Inflammatory macrophage treated with lipopolysaccharide for 1 hour (primary cell): ENCODE measurements at regions not wholly inside any gene's neighbourhood (a gene's known extent, or its start where the extent isn't known, plus 50 kb on each side); places are given as distances from the start of the nearest gene placed in this dataset.

ENCODE experiments used
- DNase-seq, 2 donors: peaks; one replicate each; pipeline ENCODE4 v3.0.0-alpha.2; 2020 to 2022

DNA sequence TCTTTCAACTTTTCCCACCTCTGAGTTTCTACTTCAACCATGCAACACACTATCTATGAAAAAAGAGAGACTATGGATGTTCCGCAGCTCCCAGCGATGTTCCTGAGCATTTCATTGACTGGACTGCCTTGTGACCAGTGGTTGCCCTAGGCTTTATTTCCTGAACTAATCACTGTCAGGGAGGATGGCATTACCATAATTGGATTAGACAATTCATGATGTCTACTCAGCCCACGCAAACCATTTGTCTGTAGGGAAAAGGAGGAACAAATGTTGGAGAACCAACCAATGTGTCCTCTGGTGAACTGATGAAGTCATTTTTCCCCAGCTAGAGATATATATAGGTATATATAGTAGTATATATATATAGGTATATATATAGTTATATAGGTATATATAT lies 229.3 kb upstream of the MCTP2 start:
- peak; percentile 16 to 19 for DNase-seq

DNA sequence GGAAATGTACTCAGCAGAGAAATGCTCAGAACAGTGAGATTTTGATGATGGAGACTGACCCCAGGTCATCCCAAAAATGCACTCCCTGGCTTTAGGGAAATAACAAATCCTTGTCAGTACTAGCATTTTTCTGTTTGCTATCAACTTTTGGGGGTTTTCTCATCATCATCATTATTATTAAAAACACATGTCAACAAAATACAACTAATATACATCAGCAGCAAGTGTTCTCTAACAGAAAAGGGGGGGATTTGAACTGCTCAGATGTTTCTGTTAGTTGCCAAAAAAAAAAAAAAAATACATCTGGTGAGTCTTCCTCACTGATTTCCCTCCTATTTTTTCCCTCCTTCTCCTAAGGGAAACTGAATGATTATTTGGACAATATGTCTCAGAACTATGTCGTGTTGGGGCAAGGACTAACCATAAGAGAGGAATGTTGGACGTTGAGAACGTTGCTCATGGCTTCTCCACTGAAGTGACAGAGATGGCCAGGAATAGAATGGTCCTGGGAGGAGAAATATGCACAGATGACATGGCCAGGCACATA lies 230.0 kb upstream of the MCTP2 start:
- DNase-seq = no peak

DNA sequence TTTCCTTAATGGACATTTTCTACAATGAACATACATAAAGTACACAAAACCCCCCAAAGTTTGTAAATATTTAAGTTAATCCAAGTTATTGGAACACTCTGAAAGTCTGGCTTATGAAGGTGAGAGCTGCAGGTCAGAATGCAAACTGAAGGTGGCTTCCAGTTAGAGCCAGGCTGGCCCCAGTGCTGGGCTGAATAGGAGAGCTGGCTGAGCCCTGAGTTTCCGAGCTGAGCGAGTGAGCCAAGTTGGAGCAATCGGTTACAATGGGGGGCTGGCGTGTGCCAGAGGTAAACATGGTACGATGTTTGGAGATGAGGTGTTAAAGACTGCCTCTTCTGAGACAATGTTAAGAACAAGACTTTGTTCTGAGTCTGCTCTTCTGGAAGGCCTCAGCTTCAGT lies 230.8 kb upstream of the MCTP2 start:
- DNase-seq = no peak

DNA sequence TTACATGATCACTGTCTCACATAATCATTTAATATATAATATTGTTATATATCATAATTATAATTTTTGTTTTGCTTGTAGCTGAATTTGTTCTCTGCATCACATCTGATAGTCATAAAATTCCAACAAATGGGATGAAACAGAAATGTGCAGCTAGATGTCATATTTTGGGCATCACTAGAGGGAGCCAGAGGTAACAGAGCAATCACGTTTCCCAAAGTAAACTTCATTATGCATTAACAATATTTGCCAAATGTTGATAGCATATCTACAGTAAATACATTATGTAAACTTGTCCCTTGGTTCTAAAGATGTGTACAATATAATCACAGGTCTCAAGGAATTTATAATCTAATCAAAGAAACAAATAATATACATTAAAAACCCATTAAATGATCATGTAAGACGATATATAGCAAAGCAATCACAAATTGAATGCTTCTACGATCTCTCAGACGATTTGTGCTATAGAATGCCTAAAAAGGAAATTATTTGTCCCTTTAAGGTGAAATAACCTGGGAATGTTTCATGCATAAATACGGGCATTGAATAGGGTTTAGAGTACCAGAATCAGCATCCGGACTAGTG lies 234.2 kb upstream of the MCTP2 start:
- peak in 1 of 2 donors; percentile 42 for DNase-seq

DNA sequence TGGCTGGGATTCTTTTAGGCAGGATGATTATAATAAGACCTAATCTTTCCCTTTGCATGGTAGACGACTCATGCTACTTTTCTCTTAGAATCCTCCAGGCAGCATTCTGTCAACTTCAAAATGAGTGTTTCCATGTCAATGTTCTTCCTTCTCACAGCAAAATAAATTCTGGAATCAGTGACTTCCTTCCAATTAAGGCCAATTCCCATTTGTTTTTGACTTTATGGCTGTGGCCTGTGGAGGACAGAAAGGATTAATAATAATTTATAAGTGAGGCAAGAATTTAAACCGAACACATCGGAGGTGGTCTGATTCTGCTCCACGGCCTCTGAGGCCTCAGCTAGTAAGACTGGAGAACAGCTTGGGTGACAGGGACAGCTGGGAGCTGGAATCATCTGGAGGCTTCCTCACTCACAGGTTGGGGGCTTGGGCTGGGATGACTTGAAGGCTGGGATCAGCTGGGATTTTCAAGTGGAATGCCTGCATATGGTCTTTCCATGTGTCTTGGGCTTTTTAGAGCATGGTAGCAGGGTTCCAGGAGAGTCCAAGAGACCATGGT lies 241.8 kb upstream of the MCTP2 start:
- no peak for DNase-seq

DNA sequence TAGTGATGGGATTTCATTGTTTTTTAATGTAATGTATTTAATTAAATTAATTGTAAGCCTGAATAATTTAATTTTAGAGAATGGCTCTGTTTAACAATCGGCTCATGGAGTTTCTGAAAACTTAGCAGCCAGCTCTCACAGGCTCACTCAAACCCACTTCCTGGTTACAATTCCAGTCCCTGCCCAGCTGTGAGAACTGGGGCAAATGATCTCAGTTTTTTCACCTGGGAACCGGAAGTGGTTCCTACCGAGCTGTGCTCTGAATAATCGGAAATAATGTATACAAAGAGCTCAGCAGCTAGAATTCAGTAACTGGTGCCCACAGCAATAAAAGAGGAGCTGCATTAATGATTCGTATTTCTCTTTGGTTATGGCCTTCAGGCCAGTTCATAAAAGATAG lies 244.3 kb upstream of the MCTP2 start:
- DNase-seq = no peak

DNA sequence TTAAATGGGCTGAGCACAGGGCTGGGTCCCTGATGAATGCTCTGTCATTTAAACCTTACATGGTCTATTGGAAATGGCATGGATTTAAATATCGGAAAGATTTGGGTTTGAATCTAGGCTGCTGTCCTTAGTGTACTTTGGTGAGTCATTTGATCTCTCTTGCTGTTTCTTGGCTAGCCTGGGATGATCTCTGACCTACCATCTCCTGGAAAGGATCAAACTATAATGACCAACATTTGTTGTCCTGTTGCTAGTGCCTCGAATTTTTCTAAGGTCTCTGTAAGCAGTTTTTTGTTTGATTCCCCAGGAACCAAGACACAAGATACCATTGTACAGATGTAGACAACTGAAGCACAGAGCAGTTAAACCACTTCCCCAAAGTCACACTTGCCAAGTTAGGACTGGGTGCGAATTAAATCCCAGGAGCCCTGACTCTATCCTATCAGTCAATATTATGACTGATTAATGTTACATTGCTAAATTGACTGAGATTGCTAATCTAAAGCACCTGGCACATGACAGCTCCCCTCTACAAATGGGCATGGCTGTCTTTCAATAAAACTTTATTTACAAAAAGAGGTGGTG lies 244.9 kb upstream of the MCTP2 start:
- no peak for DNase-seq

DNA sequence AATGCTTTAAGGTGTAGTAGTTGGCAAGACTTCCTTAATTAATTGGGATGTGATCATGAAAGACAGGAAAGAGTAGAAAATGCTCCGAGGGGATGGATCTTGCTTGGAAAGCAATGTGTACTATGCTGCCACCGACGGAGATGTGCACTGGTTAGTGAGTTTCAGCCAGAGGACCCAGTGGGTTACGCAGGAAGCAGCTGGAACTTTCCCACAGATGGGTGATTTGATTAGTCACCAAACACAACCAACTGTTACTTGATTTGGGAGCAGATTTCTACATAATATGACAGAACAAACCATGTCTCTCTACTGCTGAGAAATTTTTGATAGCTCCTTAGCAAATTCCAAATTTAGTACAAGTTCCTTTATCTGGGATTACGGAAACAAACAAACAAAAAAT lies 245.4 kb upstream of the MCTP2 start:
- no peak for DNase-seq

DNA sequence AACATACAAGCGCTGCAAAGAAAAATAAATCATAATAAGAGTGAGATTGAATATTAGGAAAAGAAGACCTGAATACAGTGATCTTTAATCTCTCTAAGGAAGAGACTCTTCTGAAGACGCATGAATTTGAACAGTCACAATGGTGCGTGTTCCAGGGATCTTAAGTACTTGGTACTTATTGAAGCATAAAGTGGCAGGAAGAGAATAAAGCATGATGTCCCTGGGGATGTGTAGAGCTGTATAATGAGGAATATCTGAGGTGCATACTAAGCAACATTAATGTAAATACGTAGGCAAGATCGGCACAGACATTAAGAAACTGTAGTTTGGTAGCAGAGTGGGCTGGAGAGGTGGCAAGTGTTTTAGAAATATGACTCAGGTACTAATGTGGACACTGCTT lies 246.2 kb upstream of the MCTP2 start:
- DNase-seq = no peak

DNA sequence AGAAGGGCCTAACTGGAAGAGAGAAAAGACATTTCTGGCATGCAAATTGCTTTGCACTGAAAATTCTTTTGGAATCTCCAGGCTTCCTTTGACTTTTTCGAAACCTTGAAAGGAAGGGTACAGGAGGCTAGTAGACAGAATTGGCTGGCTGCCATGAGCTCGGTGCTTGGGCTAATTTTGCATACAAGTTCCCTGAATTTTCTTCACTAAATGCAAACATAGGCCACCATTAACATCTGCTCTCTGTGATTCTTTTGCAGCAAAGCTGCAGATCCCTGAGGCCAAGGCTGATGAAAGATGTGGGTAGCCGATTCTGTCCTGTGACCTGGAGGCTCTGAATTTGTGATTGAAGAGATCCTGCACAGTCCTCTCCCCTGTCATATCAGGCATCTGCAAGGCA lies 247.8 kb upstream of the MCTP2 start:
- no peak for DNase-seq

DNA sequence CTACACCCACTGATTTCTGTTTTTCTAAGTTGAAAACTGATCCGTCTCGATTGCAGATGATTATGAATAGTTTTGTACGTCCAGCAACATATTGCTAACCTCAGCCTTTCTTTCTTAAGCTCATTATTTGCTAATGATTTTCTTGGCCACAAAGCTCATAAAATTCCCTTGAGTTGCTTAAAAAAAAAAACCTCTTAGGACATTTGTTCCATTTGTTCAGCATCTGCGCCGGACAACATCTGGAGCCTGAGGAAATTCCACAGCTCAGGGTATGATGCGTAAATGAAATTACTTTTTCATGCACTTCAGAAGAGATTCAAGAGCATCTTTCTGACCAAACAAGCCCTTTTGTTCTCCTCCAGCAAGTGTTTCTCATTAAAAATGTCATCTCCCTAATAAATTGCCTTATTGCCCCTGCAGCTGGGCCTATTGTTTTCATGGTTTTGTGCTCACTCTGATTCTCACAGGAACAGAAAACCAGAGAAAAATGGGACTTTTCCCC lies 249.1 kb upstream of the MCTP2 start:
- DNase-seq = no peak

DNA sequence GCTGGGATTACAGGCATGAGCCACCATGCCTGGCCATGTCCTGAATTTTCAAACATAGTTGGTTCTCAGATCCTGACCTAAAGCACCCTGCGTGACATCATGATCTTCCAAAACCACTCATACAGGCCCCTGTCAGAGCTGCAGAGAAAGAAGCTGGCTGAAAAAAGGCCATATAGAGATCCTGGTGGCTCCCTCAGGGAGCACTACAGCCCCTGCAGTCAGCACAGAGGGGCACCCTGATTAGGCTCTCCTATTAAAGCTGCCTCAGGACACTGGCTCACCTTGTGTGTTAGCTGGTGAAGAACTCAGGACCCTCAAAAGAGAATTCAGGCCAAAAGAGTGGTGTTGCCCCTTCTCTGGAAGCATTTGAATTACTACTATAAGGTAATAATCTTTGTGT lies 249.7 kb upstream of the MCTP2 start:
- DNase-seq = no peak

DNA sequence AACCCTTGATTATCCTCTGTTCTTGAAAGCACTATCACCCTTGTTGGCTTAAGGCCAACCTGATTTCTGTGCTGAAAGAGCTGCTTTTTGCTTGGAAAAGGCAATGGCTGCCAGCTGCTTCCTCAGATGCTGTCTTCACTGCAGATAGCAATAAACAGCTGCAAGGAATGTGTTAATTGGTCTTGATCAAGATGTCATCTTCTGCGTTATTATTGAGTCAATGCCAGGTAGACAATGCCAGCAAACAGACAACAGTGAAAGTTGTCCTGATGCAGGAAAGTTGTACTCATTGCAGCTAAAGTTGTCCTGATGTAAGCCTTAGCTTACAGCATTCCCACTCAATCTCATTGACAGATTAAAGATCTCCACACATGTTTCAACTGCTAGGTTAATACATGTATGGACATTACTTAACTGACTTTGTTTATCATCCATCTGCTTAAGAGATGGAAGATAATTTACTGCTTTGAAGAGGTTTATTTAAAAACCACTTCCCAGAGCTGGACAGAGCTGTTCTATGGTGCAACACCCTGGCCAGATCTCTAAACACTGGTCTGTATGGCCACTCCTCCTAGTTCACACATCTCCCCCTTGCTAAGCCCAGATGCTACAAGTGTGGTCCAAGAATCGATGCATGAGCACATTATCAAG lies 251.0 kb upstream of the MCTP2 start:
- no peak for DNase-seq

DNA sequence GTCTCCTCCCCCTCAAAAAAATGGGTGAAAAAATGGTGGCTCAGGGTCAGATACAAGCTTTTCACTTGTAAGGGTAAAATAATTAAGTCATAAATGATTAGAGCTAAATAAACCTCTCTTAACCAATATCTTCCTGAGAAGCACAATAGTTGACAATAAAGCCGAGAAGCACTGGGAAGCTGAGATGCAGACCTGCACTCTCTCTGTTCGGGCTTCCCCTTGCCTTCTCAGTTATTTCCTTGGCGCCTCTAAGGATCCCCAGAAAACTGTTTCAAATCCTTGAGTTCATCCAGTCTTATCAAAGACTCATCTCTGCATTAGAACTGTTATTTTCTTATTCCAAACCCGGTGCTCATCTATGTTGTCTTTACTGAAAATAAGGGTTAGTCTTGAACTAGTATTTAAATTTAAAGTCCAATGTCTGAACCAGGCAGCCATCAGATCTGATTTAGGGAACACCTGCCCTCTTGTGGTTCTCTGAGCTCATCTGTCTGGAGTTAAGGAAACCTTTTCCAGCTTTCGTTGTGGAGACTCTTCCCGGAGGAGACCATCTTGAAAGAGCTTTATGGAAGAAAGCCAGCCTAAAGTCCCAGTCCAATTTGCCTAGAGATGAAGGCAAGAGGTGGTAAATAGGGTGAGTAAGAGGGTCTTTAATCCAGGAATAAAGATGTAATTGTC lies 256.4 kb upstream of the MCTP2 start:
- DNase-seq = peak in 1 of 2 donors; percentile 6

DNA sequence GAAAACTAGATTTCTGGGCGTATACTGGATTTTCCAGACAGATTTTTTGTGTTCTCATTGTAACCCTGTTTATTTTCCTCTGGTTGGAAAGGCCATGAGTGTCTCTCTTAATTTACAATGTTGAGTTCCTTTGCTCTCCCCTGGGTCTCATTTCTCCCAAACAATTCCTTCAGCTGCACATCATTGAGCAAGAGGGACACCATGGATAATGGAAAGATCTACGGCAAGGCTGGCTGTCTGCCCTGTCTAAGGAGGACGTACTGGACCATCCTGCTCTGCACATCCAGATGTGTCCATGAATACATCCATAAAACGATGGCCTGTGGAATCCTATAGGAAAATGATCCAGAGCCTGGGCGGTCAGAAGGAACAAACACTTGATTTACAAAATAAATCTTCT lies 258.1 kb upstream of the MCTP2 start:
- no peak for DNase-seq

DNA sequence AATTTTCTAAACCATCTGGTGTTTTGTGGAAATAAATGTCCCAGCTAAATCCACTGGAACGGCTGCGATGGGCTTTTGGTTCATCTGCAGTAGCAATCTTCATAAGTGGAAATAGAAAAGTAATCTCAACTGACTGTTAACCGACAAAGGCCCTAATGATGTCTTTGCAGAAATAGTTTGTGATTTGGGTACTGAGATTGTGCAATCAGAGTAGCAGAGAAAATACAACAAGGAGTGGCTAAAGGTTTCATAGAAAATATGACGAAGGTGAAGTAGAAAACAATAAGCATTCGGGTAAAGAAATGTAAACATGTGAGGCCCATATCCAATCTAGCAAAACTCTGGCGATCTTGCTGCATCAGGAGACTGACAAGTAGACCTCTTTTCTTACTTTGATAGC lies 262.6 kb upstream of the MCTP2 start:
- no peak for DNase-seq

DNA sequence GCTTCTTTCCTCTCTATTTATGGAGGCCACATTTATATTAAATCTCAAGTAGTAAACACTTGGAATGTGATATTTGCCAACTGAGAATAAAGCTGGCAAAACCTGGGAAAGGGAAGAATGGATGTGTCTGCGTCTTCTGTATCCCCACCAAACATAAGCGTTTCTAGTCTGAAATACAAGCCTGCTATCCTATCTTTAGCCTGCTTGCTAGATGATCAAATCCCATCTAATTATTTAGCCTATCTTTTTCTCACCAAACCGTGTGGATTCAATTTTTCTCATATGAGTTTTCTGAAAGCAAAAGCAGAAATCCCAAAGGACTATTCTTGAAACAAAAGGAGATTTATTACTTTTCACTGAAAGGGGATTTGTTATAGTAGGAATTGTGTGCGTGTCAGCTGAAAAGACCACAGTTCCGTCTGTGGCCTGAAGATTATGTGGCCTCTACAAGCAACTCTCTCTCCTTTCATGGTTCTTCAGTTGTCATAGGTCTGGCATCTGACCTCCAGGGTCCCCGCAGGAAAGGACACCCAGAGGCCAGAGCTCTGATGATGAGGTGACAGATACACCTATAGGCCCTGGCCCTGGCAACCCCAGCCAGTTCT lies 266.0 kb upstream of the MCTP2 start:
- DNase-seq = no peak

DNA sequence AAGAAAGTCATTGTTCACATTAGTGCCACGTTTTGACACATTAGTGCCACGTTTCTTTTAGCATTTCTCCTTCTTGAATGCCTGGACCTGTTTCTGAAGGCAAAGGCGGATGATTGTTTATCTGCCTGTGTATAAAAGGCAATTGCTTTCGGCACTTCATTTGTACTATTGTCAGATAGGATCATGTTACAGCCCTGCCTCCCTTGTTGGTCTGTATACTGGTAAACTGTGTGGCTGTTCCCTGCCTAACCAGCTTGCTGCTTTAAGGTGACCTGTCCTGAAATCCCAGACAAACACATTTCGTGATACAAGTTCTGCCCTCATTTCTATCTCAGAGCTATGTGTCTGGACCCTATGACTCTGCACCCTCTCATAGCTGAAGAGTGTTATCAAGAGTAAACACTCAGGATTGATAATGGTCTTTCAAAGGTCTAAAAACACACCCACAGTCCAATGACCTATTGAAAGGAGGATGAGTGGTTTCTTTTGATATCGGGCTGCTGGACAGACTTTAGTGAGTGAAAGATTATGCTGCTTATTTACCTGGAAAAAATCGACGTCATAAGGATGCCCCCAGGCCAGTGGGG lies 276.3 kb upstream of the MCTP2 start:
- DNase-seq = no peak

DNA sequence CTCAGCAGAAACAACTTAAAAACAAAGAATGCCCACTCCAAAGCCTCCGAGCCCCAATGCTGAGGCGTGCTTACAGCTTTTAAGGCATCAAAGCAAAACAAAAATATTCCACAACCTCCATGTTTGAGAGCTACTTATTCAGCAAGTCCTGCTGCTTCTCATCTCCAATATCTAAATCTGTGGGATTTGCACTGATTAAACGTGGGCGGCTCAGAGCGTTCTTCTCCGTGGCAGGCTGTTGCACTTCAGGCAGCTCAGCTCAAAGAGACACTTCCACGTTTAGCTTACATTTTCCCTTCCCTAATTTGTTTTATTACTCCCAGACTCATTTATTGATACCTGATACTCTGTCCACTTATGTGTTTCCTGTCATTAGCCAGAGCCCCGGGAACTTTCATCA lies 282.6 kb upstream of the MCTP2 start:
- DNase-seq = no peak

DNA sequence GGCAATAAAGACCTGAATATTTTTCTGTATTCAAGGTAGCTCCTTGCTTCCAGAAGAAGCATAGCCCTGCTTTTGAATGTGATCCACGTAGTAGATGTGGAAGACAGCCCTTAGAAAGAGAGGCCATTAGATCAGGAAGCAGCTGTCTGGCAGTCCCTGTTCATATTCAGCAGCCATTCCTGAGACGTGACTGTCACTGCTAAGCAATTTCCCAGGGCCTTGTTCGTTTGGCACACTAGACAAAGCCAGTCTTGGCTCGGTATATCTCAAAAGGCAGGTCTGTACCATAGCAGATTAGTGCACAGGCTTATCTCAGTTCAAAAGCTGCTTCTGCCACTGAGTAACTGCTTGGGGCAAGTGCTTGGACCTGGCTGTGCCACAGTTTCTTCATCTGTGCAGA lies 287.8 kb upstream of the MCTP2 start:
- no peak for DNase-seq

DNA sequence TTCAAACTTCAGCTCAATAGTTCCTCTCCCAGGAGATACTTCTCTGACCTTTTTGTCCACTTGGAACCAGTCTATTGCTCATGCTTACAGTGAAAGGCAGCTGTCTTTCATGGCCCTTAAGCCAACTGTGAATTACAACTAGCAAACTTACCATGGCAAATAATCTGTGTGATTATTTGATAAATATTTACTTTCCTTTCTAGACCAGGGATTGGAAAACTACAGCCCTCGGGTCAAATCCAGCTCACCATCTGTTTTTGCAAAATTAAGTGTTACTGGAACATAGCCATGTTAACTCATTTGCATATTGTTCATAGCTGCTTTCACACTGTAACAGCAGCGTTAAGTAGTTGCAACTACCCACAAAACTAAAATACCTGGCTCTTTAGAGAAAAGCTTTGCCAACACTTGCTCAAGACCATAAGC lies 289.1 kb upstream of the MCTP2 start:
- DNase-seq = no peak

DNA sequence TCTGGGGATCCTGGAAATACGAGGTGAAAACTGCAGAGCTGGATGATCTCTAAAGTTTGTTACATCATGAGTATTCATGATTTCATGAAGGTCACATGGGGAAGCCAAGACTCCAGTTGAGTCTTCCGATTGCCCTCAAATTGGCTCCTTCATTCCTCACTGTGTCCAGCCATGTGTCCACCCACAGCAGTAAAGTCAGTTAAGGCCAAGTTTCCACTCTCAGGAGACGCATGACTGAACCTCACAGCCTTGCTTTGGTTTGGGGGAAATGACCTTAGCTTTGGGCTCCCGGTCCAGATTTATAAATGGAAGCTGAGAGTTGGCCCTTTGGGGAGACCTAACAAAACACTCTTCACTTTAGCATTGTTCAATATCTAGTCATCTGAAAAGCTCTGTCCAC lies 289.7 kb upstream of the MCTP2 start:
- DNase-seq = no peak

DNA sequence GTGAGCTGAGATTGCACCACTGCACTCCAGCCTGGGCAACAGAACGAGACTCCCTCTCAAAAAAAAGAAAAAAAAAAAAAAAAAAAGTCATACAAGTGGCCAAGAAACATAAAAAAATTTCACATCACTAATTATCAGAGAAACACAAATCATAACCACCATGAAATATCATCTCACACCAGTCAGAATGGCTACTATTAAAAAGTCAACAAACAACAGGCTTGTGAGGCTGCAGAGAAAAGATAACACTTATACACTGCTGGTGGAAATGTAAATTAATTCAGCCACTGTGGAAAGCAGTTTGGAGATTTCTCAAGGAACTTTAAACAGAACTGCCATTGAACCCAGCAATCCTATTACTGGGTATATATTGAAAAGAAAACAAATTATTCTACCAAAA lies 291.1 kb upstream of the MCTP2 start:
- no peak for DNase-seq
